Fibroblast of pulmonary artery (primary cell): ENCODE measurements at regions not wholly inside any gene's neighbourhood (a gene's known extent, or its start where the extent isn't known, plus 50 kb on each side); places are given as distances from the start of the nearest gene placed in this dataset.

Source experiments
- DNase-seq: peaks from one replicate; pipeline ENCODE4 v3.0.0-alpha.2; 2010; ENCODE audit warnings: low read depth
- H3K4me3 ChIP-seq: replicated peaks from 2 replicates; pipeline ENCODE4 v1.5.1; 2011; ENCODE audit warnings: low read depth, mild to moderate bottlenecking, control low read depth, low read length, moderate library complexity
- CTCF ChIP-seq: IDR thresholded peaks from 2 replicates; pipeline ENCODE4 v1.5.1; 2011; ENCODE audit warnings: mild to moderate bottlenecking, control low read depth, low read length, inconsistent platforms; ENCODE audit errors: missing control alignments

- no peak for DNase-seq
- H3K4me3 ChIP-seq = no peak overlapping the region
- TF ChIP-seq CTCF = no peak
Measured at GRCh38 chr5:167150661-167151060, 1140.8 kb upstream of the WWC1 start.

- no peak for TF ChIP-seq CTCF
- H3K4me3 ChIP-seq = no peak overlapping the region
- DNase-seq = no peak
Measured at GRCh38 chr5:167152561-167152960, 1138.9 kb upstream of the WWC1 start.

- no peak for TF ChIP-seq CTCF
- H3K4me3 ChIP-seq = no peak overlapping the region
- DNase-seq = no peak
Measured at GRCh38 chr5:167155387-167156005, 1135.9 kb upstream of the WWC1 start.

GRCh38 chr5:167156446-167156845 lies 1135.0 kb upstream of the WWC1 start:
- H3K4me3 ChIP-seq = no peak overlapping the region
- DNase-seq = no peak
- no peak for TF ChIP-seq CTCF

- no peak for TF ChIP-seq CTCF
- DNase-seq = no peak
- H3K4me3 ChIP-seq = no peak overlapping the region
Measured at GRCh38 chr5:167158588-167158987, 1132.9 kb upstream of the WWC1 start.

- DNase-seq = no peak
- TF ChIP-seq CTCF = no peak
- no peak overlapping the region for H3K4me3 ChIP-seq
Measured at GRCh38 chr5:167160388-167160787, 1131.1 kb upstream of the WWC1 start.

- DNase-seq = no peak
- no peak overlapping the region for H3K4me3 ChIP-seq
- TF ChIP-seq CTCF = no peak
Measured at GRCh38 chr5:167166696-167167095, 1124.7 kb upstream of the WWC1 start.
